ENCODE measurements at regions not wholly inside any gene's neighbourhood (a gene's known extent, or its start where the extent isn't known, plus 50 kb on each side); places are given as distances from the start of the nearest gene placed in this dataset.

GRCh38 chr20:8963330-8963729, 105.6 kb upstream of the PLCB4 start:
- intact Hi-C loops (cut with DNase I), result no loop called here
- Histone ChIP-seq H3K36me3 (no peaks in the 10 kb centered on the region), H3K4me3 (no peak overlapping the region), H3K27ac (no peak overlapping the region), H3K9ac (ENCODE audit: low read depth in 2 of 2, low read length in 2 of 2) (no peak overlapping the region), H3K27me3 (no peaks in the 10 kb centered on the region), H3K4me1 (no peaks in the 10 kb centered on the region), H3K9me3 (no peaks in the 10 kb centered on the region)
- TF ChIP-seq CTCF (IDR thresholded peaks at IDR 0.05), result no peak
- DNase-seq, result no peak

- no peaks in the 10 kb centered on the region for H3K27me3 ChIP-seq
- TF ChIP-seq CTCF (IDR thresholded peaks at IDR 0.05), result no peak
- DNase-seq, result no peak
- H3K9me3 ChIP-seq, result no peaks in the 10 kb centered on the region
- no peak overlapping the region for H3K27ac ChIP-seq
- intact Hi-C loops (cut with DNase I), result no loop called here
- no peak overlapping the region for H3K4me3 ChIP-seq
- H3K4me1 ChIP-seq, result no peaks in the 10 kb centered on the region
- no peak overlapping the region for H3K9ac ChIP-seq (ENCODE audit: low read depth in 2 of 2, low read length in 2 of 2)
- H3K36me3 ChIP-seq, result no peaks in the 10 kb centered on the region
Observed at GRCh38 chr20:8964959-8965562, 103.8 kb upstream of the PLCB4 start.

- H3K9me3 ChIP-seq, result no peaks in the 10 kb centered on the region
Observed at GRCh38 chr20:8967641-8968245, 101.1 kb upstream of the PLCB4 start.

GRCh38 chr20:8969146-8969583, 99.7 kb upstream of the PLCB4 start:
- no peak for DNase-seq
- H3K4me1 ChIP-seq, result no peaks in the 10 kb centered on the region
- no peaks in the 10 kb centered on the region for H3K36me3 ChIP-seq
- peak overlapping the region; percentile 49 for H3K27ac ChIP-seq
- H3K9me3 ChIP-seq, result no peaks in the 10 kb centered on the region
- no peaks in the 10 kb centered on the region for H3K27me3 ChIP-seq
- no peak overlapping the region for H3K9ac ChIP-seq (ENCODE audit: low read depth in 2 of 2, low read length in 2 of 2)
- TF ChIP-seq CTCF (IDR thresholded peaks at IDR 0.05), result no peak
- intact Hi-C loops (cut with DNase I), result no loop called here
- H3K4me3 ChIP-seq, result no peak overlapping the region

More at GRCh38 chr20:8967641-8968245, 101.1 kb upstream of the PLCB4 start:
- H3K4me1 ChIP-seq, result no peaks in the 10 kb centered on the region
- TF ChIP-seq CTCF (IDR thresholded peaks at IDR 0.05), result no peak
- H3K27me3 ChIP-seq, result no peaks in the 10 kb centered on the region
- H3K36me3 ChIP-seq, result no peaks in the 10 kb centered on the region
- intact Hi-C loops (cut with DNase I), result no loop called here
- no peak for DNase-seq
- H3K4me3 ChIP-seq, result no peak overlapping the region
- peak overlapping the region; percentile 49 for H3K27ac ChIP-seq
- H3K9ac ChIP-seq (ENCODE audit: low read depth in 2 of 2, low read length in 2 of 2), result no peak overlapping the region

- TF ChIP-seq CTCF (IDR thresholded peaks at IDR 0.05), result no peak
- no peak overlapping the region for H3K9ac ChIP-seq (ENCODE audit: low read depth in 2 of 2, low read length in 2 of 2)
- no peak overlapping the region for H3K4me3 ChIP-seq
- intact Hi-C loops (cut with DNase I), result no loop called here
- H3K36me3 ChIP-seq, result no peaks in the 10 kb centered on the region
- no peaks in the 10 kb centered on the region for H3K9me3 ChIP-seq
- no peaks in the 10 kb centered on the region for H3K4me1 ChIP-seq
- H3K27ac ChIP-seq, result no peak overlapping the region
- H3K27me3 ChIP-seq, result no peaks in the 10 kb centered on the region
- no peak for DNase-seq
Observed at GRCh38 chr20:8971669-8972316, 97.1 kb upstream of the PLCB4 start.

Data from colonic mucosa (tissue), 4 donors.